Hepatocyte (in vitro differentiated cells): ENCODE measurements at regions not wholly inside any gene's neighbourhood (a gene's known extent, or its start where the extent isn't known, plus 50 kb on each side); places are given as distances from the start of the nearest gene placed in this dataset.

Source experiments
- CTCF ChIP-seq: fragments of 200-600 bp; sonication (generic); IDR thresholded peaks from 2 replicates; pipeline ENCODE4 v1.5.1; 2016; ENCODE audit warnings: antibody characterized with exemption, mild to moderate bottlenecking; ENCODE audit not compliant: poor library complexity
- EZH2 ChIP-seq: fragments of 200-600 bp; sonication (generic); IDR thresholded peaks from 2 replicates; pipeline ENCODE4 v1.6.1; 2016; ENCODE audit warnings: antibody characterized with exemption, mild to moderate bottlenecking, borderline replicate concordance
- EZH2phosphoT487 ChIP-seq: fragments of 200-600 bp; sonication (generic); IDR thresholded peaks from one replicate; pipeline ENCODE4 v1.6.1; 2018; ENCODE audit warnings: antibody characterized with exemption, mild to moderate bottlenecking, low read depth, moderate library complexity; ENCODE audit not compliant: unreplicated experiment, severe bottlenecking

- TF ChIP-seq CTCF (no peak), EZH2phosphoT487 (no peak), EZH2 (no peak)
Measured at GRCh38 chr1:80349218-80349617, 1342.7 kb upstream of the ADGRL4 start.
